ENCODE measurements at regions not wholly inside any gene's neighbourhood (a gene's known extent, or its start where the extent isn't known, plus 50 kb on each side); places are given as distances from the start of the nearest gene placed in this dataset.
A peak's percentile ranks its signal among the peaks of the same experiment; 100 is the strongest.

GRCh38 chr12:107574691-107575090, 110.9 kb upstream of the PWP1 start:
- no peak overlapping the region for H3K14ac ChIP-seq (ENCODE audit: low read length in 2 of 2)
- H2BK5ac ChIP-seq (ENCODE audit: low read depth, low read length, poor library complexity, severe bottlenecking): no peak overlapping the region
- H3K18ac ChIP-seq (ENCODE audit: low read depth in 1 of 2, low read length in 2 of 2): no peak overlapping the region
- no peak overlapping the region for H2AFZ ChIP-seq (ENCODE audit: low read depth, low read length)
- H3K4me1 ChIP-seq (ENCODE audit: control insufficient read depth, insufficient read depth, low read depth, low read length): peaks cover 2% of the 10 kb centered on the region
- H3K27me3 ChIP-seq (ENCODE audit: control insufficient read depth in 1 of 2, insufficient read depth in 1 of 2, low read length in 2 of 2): peaks cover 5 to 7% of the 10 kb centered on the region in 2 experiments
- no peaks in the 10 kb centered on the region for H3K36me3 ChIP-seq (ENCODE audit: control insufficient read depth in 1 of 2, insufficient read depth in 2 of 2, low read depth in 1 of 2, low read length in 2 of 2)
- H3K4ac ChIP-seq (ENCODE audit: low read depth in 1 of 2, low read length in 2 of 2): no peak overlapping the region
- no peak overlapping the region for H4K91ac ChIP-seq (ENCODE audit: low read length)
- no peak overlapping the region for H3K4me2 ChIP-seq (ENCODE audit: low read length, poor library complexity, severe bottlenecking)
- no peak for DNase-seq
- no peak overlapping the region for H2AK5ac ChIP-seq (ENCODE audit: low read length, severe bottlenecking)
- H4K8ac ChIP-seq (ENCODE audit: low read length): no peak overlapping the region
- 81% methylated on average over 4 of the region's 4 CpGs for WGBS
- H3K4me3 ChIP-seq (ENCODE audit: insufficient read depth in 1 of 2, low read depth in 1 of 2, low read length in 2 of 2): no peak overlapping the region
- H2BK15ac ChIP-seq (ENCODE audit: low read depth, poor library complexity, severe bottlenecking): no peak overlapping the region
- no peak overlapping the region for H2BK12ac ChIP-seq (ENCODE audit: low read length in 2 of 2)
- H3K27ac ChIP-seq (ENCODE audit: low read length, poor library complexity, severe bottlenecking): no peak overlapping the region
- H3K79me1 ChIP-seq (replicated peaks; ENCODE audit: low read length, poor library complexity, severe bottlenecking): no peaks in the 10 kb centered on the region
- H2BK120ac ChIP-seq (ENCODE audit: low read depth, low read length): no peak overlapping the region
- no peak overlapping the region for H3K9ac ChIP-seq (ENCODE audit: low read length)
- H3K9me3 ChIP-seq (ENCODE audit: control insufficient read depth, low read length): no peaks in the 10 kb centered on the region
- H3K23ac ChIP-seq (ENCODE audit: low read length in 2 of 2): no peak overlapping the region

- no peak overlapping the region for H4K91ac ChIP-seq (ENCODE audit: low read length)
- H3K14ac ChIP-seq (ENCODE audit: low read length in 2 of 2): no peak overlapping the region
- WGBS: 20% methylated on average over 45 of the region's 66 CpGs
- H2BK5ac ChIP-seq (ENCODE audit: low read depth, low read length, poor library complexity, severe bottlenecking): no peak overlapping the region
- H3K4me3 ChIP-seq (ENCODE audit: insufficient read depth in 1 of 2, low read depth in 1 of 2, low read length in 2 of 2): peak overlapping the region; percentile 27 to 71
- no peaks in the 10 kb centered on the region for H3K79me1 ChIP-seq (replicated peaks; ENCODE audit: low read length, poor library complexity, severe bottlenecking)
- no peak overlapping the region for H2AFZ ChIP-seq (ENCODE audit: low read depth, low read length)
- no peaks in the 10 kb centered on the region for H3K36me3 ChIP-seq (ENCODE audit: control insufficient read depth in 1 of 2, insufficient read depth in 2 of 2, low read depth in 1 of 2, low read length in 2 of 2)
- no peak overlapping the region for H3K27ac ChIP-seq (ENCODE audit: low read length, poor library complexity, severe bottlenecking)
- H3K4me1 ChIP-seq (ENCODE audit: control insufficient read depth, insufficient read depth, low read depth, low read length): peaks cover 2% of the 10 kb centered on the region
- peak overlapping the region; percentile 44 for H3K4me2 ChIP-seq (ENCODE audit: low read length, poor library complexity, severe bottlenecking)
- no peak overlapping the region for H2AK5ac ChIP-seq (ENCODE audit: low read length, severe bottlenecking)
- H3K9ac ChIP-seq (ENCODE audit: low read length): peak overlapping the region; percentile 56
- H2BK120ac ChIP-seq (ENCODE audit: low read depth, low read length): no peak overlapping the region
- H3K4ac ChIP-seq (ENCODE audit: low read depth in 1 of 2, low read length in 2 of 2): no peak overlapping the region
- no peak overlapping the region for H4K8ac ChIP-seq (ENCODE audit: low read length)
- DNase-seq: no peak
- H3K18ac ChIP-seq (ENCODE audit: low read depth in 1 of 2, low read length in 2 of 2): no peak overlapping the region
- H3K27me3 ChIP-seq (ENCODE audit: control insufficient read depth in 1 of 2, insufficient read depth in 1 of 2, low read length in 2 of 2): peaks cover 18 to 38% of the 10 kb centered on the region in 2 experiments
- no peaks in the 10 kb centered on the region for H3K9me3 ChIP-seq (ENCODE audit: control insufficient read depth, low read length)
- no peak overlapping the region for H2BK12ac ChIP-seq (ENCODE audit: low read length in 2 of 2)
- H2BK15ac ChIP-seq (ENCODE audit: low read depth, poor library complexity, severe bottlenecking): no peak overlapping the region
- H3K23ac ChIP-seq (ENCODE audit: low read length in 2 of 2): no peak overlapping the region
Measured at GRCh38 chr12:107580750-107581618, 104.6 kb upstream of the PWP1 start.

- no peak overlapping the region for H3K4ac ChIP-seq (ENCODE audit: low read depth in 1 of 2, low read length in 2 of 2)
- no peak overlapping the region for H4K91ac ChIP-seq (ENCODE audit: low read length)
- H2BK5ac ChIP-seq (ENCODE audit: low read depth, low read length, poor library complexity, severe bottlenecking): no peak overlapping the region
- 78% methylated on average over 12 of the region's 12 CpGs for WGBS
- no peak overlapping the region for H3K23ac ChIP-seq (ENCODE audit: low read length in 2 of 2)
- peaks cover 18 to 38% of the 10 kb centered on the region in 2 experiments for H3K27me3 ChIP-seq (ENCODE audit: control insufficient read depth in 1 of 2, insufficient read depth in 1 of 2, low read length in 2 of 2)
- no peak overlapping the region for H4K8ac ChIP-seq (ENCODE audit: low read length)
- no peaks in the 10 kb centered on the region for H3K79me1 ChIP-seq (replicated peaks; ENCODE audit: low read length, poor library complexity, severe bottlenecking)
- no peak for DNase-seq
- no peak overlapping the region for H2BK12ac ChIP-seq (ENCODE audit: low read length in 2 of 2)
- H3K18ac ChIP-seq (ENCODE audit: low read depth in 1 of 2, low read length in 2 of 2): no peak overlapping the region
- H3K9me3 ChIP-seq (ENCODE audit: control insufficient read depth, low read length): no peaks in the 10 kb centered on the region
- no peak overlapping the region for H2AFZ ChIP-seq (ENCODE audit: low read depth, low read length)
- no peak overlapping the region for H2BK15ac ChIP-seq (ENCODE audit: low read depth, poor library complexity, severe bottlenecking)
- H3K9ac ChIP-seq (ENCODE audit: low read length): peak overlapping the region; percentile 56
- peak overlapping the region; percentile 43 for H3K4me2 ChIP-seq (ENCODE audit: low read length, poor library complexity, severe bottlenecking)
- peaks cover 5% of the 10 kb centered on the region for H3K4me1 ChIP-seq (ENCODE audit: control insufficient read depth, insufficient read depth, low read depth, low read length)
- H2AK5ac ChIP-seq (ENCODE audit: low read length, severe bottlenecking): no peak overlapping the region
- H3K14ac ChIP-seq (ENCODE audit: low read length in 2 of 2): no peak overlapping the region
- H3K36me3 ChIP-seq (ENCODE audit: control insufficient read depth in 1 of 2, insufficient read depth in 2 of 2, low read depth in 1 of 2, low read length in 2 of 2): no peaks in the 10 kb centered on the region
- peak overlapping the region in 1 of 2 experiments; percentile 71 for H3K4me3 ChIP-seq (ENCODE audit: insufficient read depth in 1 of 2, low read depth in 1 of 2, low read length in 2 of 2)
- no peak overlapping the region for H2BK120ac ChIP-seq (ENCODE audit: low read depth, low read length)
- no peak overlapping the region for H3K27ac ChIP-seq (ENCODE audit: low read length, poor library complexity, severe bottlenecking)
Measured at GRCh38 chr12:107581619-107582015, 104.0 kb upstream of the PWP1 start.

- H2AFZ ChIP-seq (ENCODE audit: low read depth, low read length): no peak overlapping the region
- no peak overlapping the region for H2BK120ac ChIP-seq (ENCODE audit: low read depth, low read length)
- H2BK15ac ChIP-seq (ENCODE audit: low read depth, poor library complexity, severe bottlenecking): no peak overlapping the region
- H3K36me3 ChIP-seq (ENCODE audit: control insufficient read depth in 1 of 2, insufficient read depth in 2 of 2, low read depth in 1 of 2, low read length in 2 of 2): no peaks in the 10 kb centered on the region
- H3K4ac ChIP-seq (ENCODE audit: low read depth in 1 of 2, low read length in 2 of 2): no peak overlapping the region
- no peak overlapping the region for H3K9ac ChIP-seq (ENCODE audit: low read length)
- 67% methylated on average over 2 of the region's 5 CpGs for WGBS
- no peak overlapping the region for H3K18ac ChIP-seq (ENCODE audit: low read depth in 1 of 2, low read length in 2 of 2)
- H3K4me3 ChIP-seq (ENCODE audit: insufficient read depth in 1 of 2, low read depth in 1 of 2, low read length in 2 of 2): no peak overlapping the region
- no peak overlapping the region for H4K91ac ChIP-seq (ENCODE audit: low read length)
- H3K23ac ChIP-seq (ENCODE audit: low read length in 2 of 2): no peak overlapping the region
- H3K4me1 ChIP-seq (ENCODE audit: control insufficient read depth, insufficient read depth, low read depth, low read length): peaks cover 5% of the 10 kb centered on the region
- no peak overlapping the region for H2BK5ac ChIP-seq (ENCODE audit: low read depth, low read length, poor library complexity, severe bottlenecking)
- no peak overlapping the region for H2AK5ac ChIP-seq (ENCODE audit: low read length, severe bottlenecking)
- H2BK12ac ChIP-seq (ENCODE audit: low read length in 2 of 2): no peak overlapping the region
- no peak overlapping the region for H3K14ac ChIP-seq (ENCODE audit: low read length in 2 of 2)
- H3K9me3 ChIP-seq (ENCODE audit: control insufficient read depth, low read length): peaks cover 8% of the 10 kb centered on the region
- no peaks in the 10 kb centered on the region for H3K79me1 ChIP-seq (replicated peaks; ENCODE audit: low read length, poor library complexity, severe bottlenecking)
- no peak overlapping the region for H4K8ac ChIP-seq (ENCODE audit: low read length)
- H3K27ac ChIP-seq (ENCODE audit: low read length, poor library complexity, severe bottlenecking): no peak overlapping the region
- H3K4me2 ChIP-seq (ENCODE audit: low read length, poor library complexity, severe bottlenecking): no peak overlapping the region
- DNase-seq: no peak
- peaks cover 18 to 38% of the 10 kb centered on the region in 2 experiments for H3K27me3 ChIP-seq (ENCODE audit: control insufficient read depth in 1 of 2, insufficient read depth in 1 of 2, low read length in 2 of 2)
Measured at GRCh38 chr12:107583551-107583950, 102.0 kb upstream of the PWP1 start.

Measured in mesenchymal stem cell (in vitro differentiated cells and primary cell).